ENCODE measurements at regions not wholly inside any gene's neighbourhood (a gene's known extent, or its start where the extent isn't known, plus 50 kb on each side); places are given as distances from the start of the nearest gene placed in this dataset.
A peak's percentile ranks its signal among the peaks of the same experiment; 100 is the strongest.

GRCh38 chr6:19986691-19987438 is 149.7 kb downstream of the ID4 start:
- no peak for DNase-seq (ENCODE audit: low read depth)
- TF ChIP-seq CTCF (IDR thresholded peaks at IDR 0.05; ENCODE audit: insufficient read depth, low read depth, low read length, missing control alignments): no peak
- H3K4me3 ChIP-seq (ENCODE audit: low read depth, low read length): no peak overlapping the region

- no peak for TF ChIP-seq CTCF (IDR thresholded peaks at IDR 0.05; ENCODE audit: insufficient read depth, low read depth, low read length, missing control alignments)
- no peak overlapping the region for H3K4me3 ChIP-seq (ENCODE audit: low read depth, low read length)
- DNase-seq (ENCODE audit: low read depth): peak; percentile 11
Observed at GRCh38 chr6:19988555-19988954, 151.4 kb downstream of the ID4 start.

GRCh38 chr6:19991176-19991575 is 154.0 kb downstream of the ID4 start:
- no peak for TF ChIP-seq CTCF (IDR thresholded peaks at IDR 0.05; ENCODE audit: insufficient read depth, low read depth, low read length, missing control alignments)
- no peak overlapping the region for H3K4me3 ChIP-seq (ENCODE audit: low read depth, low read length)
- DNase-seq (ENCODE audit: low read depth): no peak

GRCh38 chr6:19994909-19995308 is 157.7 kb downstream of the ID4 start:
- no peak for TF ChIP-seq CTCF (IDR thresholded peaks at IDR 0.05; ENCODE audit: insufficient read depth, low read depth, low read length, missing control alignments)
- H3K4me3 ChIP-seq (ENCODE audit: low read depth, low read length): no peak overlapping the region
- no peak for DNase-seq (ENCODE audit: low read depth)

GRCh38 chr6:19995575-19996257 is 158.5 kb downstream of the ID4 start:
- no peak for TF ChIP-seq CTCF (IDR thresholded peaks at IDR 0.05; ENCODE audit: insufficient read depth, low read depth, low read length, missing control alignments)
- no peak overlapping the region for H3K4me3 ChIP-seq (ENCODE audit: low read depth, low read length)
- DNase-seq (ENCODE audit: low read depth): no peak

GRCh38 chr6:19997104-19997503 is 159.9 kb downstream of the ID4 start:
- no peak overlapping the region for H3K4me3 ChIP-seq (ENCODE audit: low read depth, low read length)
- DNase-seq (ENCODE audit: low read depth): no peak
- TF ChIP-seq CTCF (IDR thresholded peaks at IDR 0.05; ENCODE audit: insufficient read depth, low read depth, low read length, missing control alignments): no peak
